H9 (cell line): ENCODE measurements at regions not wholly inside any gene's neighbourhood (a gene's known extent, or its start where the extent isn't known, plus 50 kb on each side); places are given as distances from the start of the nearest gene placed in this dataset.

Experiments used
- DNase-seq: peaks from one replicate; pipeline ENCODE4 v3.0.0-alpha.2; 2017
- H2AFZ ChIP-seq: one replicate; pipeline ENCODE4 v1.6.1; 2013; ENCODE audit warnings: mild to moderate bottlenecking, low read length, control low read depth, moderate library complexity
- H2AK5ac ChIP-seq: 2 replicates; pipeline ENCODE4 v1.6.1; 2013; ENCODE audit warnings: low read length, control low read depth, mixed read lengths; ENCODE audit not compliant: insufficient read length
- H2BK120ac ChIP-seq: one replicate; pipeline ENCODE4 v1.6.1; 2013; ENCODE audit warnings: low read depth, mild to moderate bottlenecking, low read length, control low read depth, inconsistent platforms; ENCODE audit not compliant: poor library complexity, severe bottlenecking
- H2BK12ac ChIP-seq: 2 replicates; pipeline ENCODE4 v1.6.1; 2013; ENCODE audit warnings: low read length, control low read depth, mixed read lengths, low read depth; ENCODE audit not compliant: insufficient read length
- H2BK15ac ChIP-seq: 2 replicates; pipeline ENCODE4 v1.6.1; 2013; ENCODE audit warnings: low read depth, low read length, control low read depth
- H2BK20ac ChIP-seq: one replicate; pipeline ENCODE4 v1.6.1; 2013; ENCODE audit warnings: low read depth, mild to moderate bottlenecking, low read length, control low read depth, inconsistent platforms; ENCODE audit not compliant: poor library complexity, severe bottlenecking
- H2BK5ac ChIP-seq: 2 replicates; pipeline ENCODE4 v1.6.1; 2013; ENCODE audit warnings: low read length, control low read depth, mixed read lengths; ENCODE audit not compliant: insufficient read length
- H3K14ac ChIP-seq: 2 replicates; pipeline ENCODE4 v1.6.1; 2013; ENCODE audit warnings: low read length, control low read depth; ENCODE audit not compliant: insufficient read depth
- H3K18ac ChIP-seq: 2 replicates; pipeline ENCODE4 v1.6.1; 2013; ENCODE audit warnings: low read depth, mild to moderate bottlenecking, mixed read lengths, low read length, control low read depth; ENCODE audit not compliant: insufficient read length
- H3K23ac ChIP-seq: 2 replicates; pipeline ENCODE4 v1.6.1; 2013; ENCODE audit warnings: low read length, control low read depth, mixed read lengths, low read depth; ENCODE audit not compliant: insufficient read length
- H3K23me2 ChIP-seq: 2 replicates; pipeline ENCODE4 v1.6.1; 2013; ENCODE audit warnings: low read depth, mild to moderate bottlenecking, mixed read lengths, low read length, control low read depth; ENCODE audit not compliant: insufficient read length, poor library complexity, severe bottlenecking
- H3K27ac ChIP-seq: 2 replicates; pipeline ENCODE4 v1.5.1; 2013; ENCODE audit warnings: low read length, control low read depth, mixed read lengths, low read depth; ENCODE audit not compliant: insufficient read length
- H3K27me3 ChIP-seq: 2 replicates; pipeline ENCODE4 v1.6.1; 2013; ENCODE audit warnings: low read length, control low read depth, inconsistent platforms; ENCODE audit not compliant: insufficient read depth
- H3K4ac ChIP-seq: 2 replicates; pipeline ENCODE4 v1.6.1; 2013; ENCODE audit warnings: low read depth, mild to moderate bottlenecking, control low read depth, inconsistent platforms, low read length, moderate library complexity
- H3K4me1 ChIP-seq: 2 replicates; pipeline ENCODE4 v1.6.1; 2013; ENCODE audit warnings: low read length, control low read depth, inconsistent platforms; ENCODE audit not compliant: insufficient read depth
- H3K4me2 ChIP-seq: 2 replicates; pipeline ENCODE4 v1.6.1; 2013; ENCODE audit warnings: low read length, control low read depth, mixed read lengths; ENCODE audit not compliant: insufficient read length, insufficient read depth
- H3K56ac ChIP-seq: 2 replicates; pipeline ENCODE4 v1.6.1; 2013; ENCODE audit warnings: low read depth, mild to moderate bottlenecking, mixed read lengths, low read length, control low read depth; ENCODE audit not compliant: insufficient read length
- H3K79me1 ChIP-seq: 2 replicates; pipeline ENCODE4 v1.6.1; 2013; ENCODE audit warnings: low read depth, mild to moderate bottlenecking, moderate library complexity, low read length, control low read depth, inconsistent platforms; ENCODE audit not compliant: insufficient read depth, poor library complexity, severe bottlenecking
- H3K79me2 ChIP-seq: 2 replicates; pipeline ENCODE4 v1.6.1; 2013; ENCODE audit warnings: low read length, control low read depth, inconsistent platforms; ENCODE audit not compliant: insufficient read depth
- H3K9ac ChIP-seq: 2 replicates; pipeline ENCODE4 v1.6.1; 2013; ENCODE audit warnings: low read length, control low read depth, mixed read lengths; ENCODE audit not compliant: insufficient read length; ENCODE audit errors: extremely low read depth
- H3K9me3 ChIP-seq: one replicate; pipeline ENCODE4 v1.6.1; 2013; ENCODE audit warnings: low read depth, low read length, inconsistent platforms; ENCODE audit not compliant: control insufficient read depth
- H3T11ph ChIP-seq: one replicate; pipeline ENCODE4 v1.6.1; 2013; ENCODE audit warnings: mild to moderate bottlenecking, low read length, control low read depth, inconsistent platforms
- H4K20me1 ChIP-seq: one replicate; pipeline ENCODE4 v1.6.1; 2013; ENCODE audit not compliant: control insufficient read depth, insufficient read length, insufficient read depth
- H4K5ac ChIP-seq: 2 replicates; pipeline ENCODE4 v1.6.1; 2013; ENCODE audit warnings: low read depth, mild to moderate bottlenecking, mixed read lengths, low read length, control low read depth; ENCODE audit not compliant: insufficient read length
- H4K8ac ChIP-seq: replicated peaks from 2 replicates; pipeline ENCODE4 v1.6.1; 2013; ENCODE audit warnings: low read length, control low read depth, mixed read lengths, low read depth; ENCODE audit not compliant: insufficient read length
- H4K91ac ChIP-seq: 2 replicates; pipeline ENCODE4 v1.6.1; 2013; ENCODE audit warnings: low read depth, mild to moderate bottlenecking, moderate library complexity, mixed read lengths, low read length, control low read depth; ENCODE audit not compliant: insufficient read length
- H3K27ac Mint-ChIP-seq, 3 experiments: 2 replicates in 2 of 3; 3 replicates in 1 of 3; pipeline ENCODE4 v1.8.0; 2020 to 2021; ENCODE audit warnings: mixed read lengths in 3 of 3, mild to moderate bottlenecking in 1 of 3, moderate library complexity in 1 of 3
- H3K27me3 Mint-ChIP-seq: 2 replicates; pipeline ENCODE4 v1.8.0; 2021; ENCODE audit warnings: low read depth, mild to moderate bottlenecking, moderate library complexity, mixed read lengths
- H3K36me3 Mint-ChIP-seq, 3 experiments: 2 replicates in 2 of 3; 3 replicates in 1 of 3; pipeline ENCODE4 v1.8.0; 2020 to 2021; ENCODE audit warnings: low read depth in 3 of 3, mixed read lengths in 3 of 3; ENCODE audit not compliant: insufficient read depth in 1 of 3
- H3K4me1 Mint-ChIP-seq, 2 experiments: 2 replicates each; pipeline ENCODE4 v1.8.0; 2020; ENCODE audit warnings: mixed read lengths in 2 of 2
- H3K4me3 Mint-ChIP-seq, 2 experiments: 2 replicates in 1 of 2; 3 replicates in 1 of 2; pipeline ENCODE4 v1.8.0; 2020 to 2021; ENCODE audit warnings: mild to moderate bottlenecking in 2 of 2, mixed read lengths in 2 of 2, moderate library complexity in 1 of 2
- H3K9me3 Mint-ChIP-seq, 2 experiments: 2 replicates in 1 of 2; 3 replicates in 1 of 2; pipeline ENCODE4 v1.8.0; 2020; ENCODE audit warnings: mild to moderate bottlenecking in 2 of 2, mixed read lengths in 2 of 2, moderate library complexity in 1 of 2
- CTCF ChIP-seq: fragments of 200-600 bp; sonication (generic); conservative IDR thresholded peaks from 3 replicates; pipeline ENCODE4 v1.8.0; 2021; ENCODE audit warnings: antibody characterized with exemption, mild to moderate bottlenecking
- WGBS: extraction: QIAGEN DNeasy Blood & Tissue Kit; methylation state at CpG from one replicate; pipeline ENCODE4 v1.1.7; 2013; ENCODE audit warnings: missing lambda C conversion rate, low lambda C conversion rate, mixed read lengths; ENCODE audit not compliant: insufficient read length; ENCODE audit errors: extremely low coverage; 5-methylcytosine and 5-hydroxymethylcytosine counted together

- H3K18ac ChIP-seq = no peak overlapping the region
- H2BK5ac ChIP-seq = no peak overlapping the region
- H3K23me2 ChIP-seq = no peaks in the 10 kb centered on the region
- H3K27me3 ChIP-seq = no peaks in the 10 kb centered on the region
- H2AK5ac ChIP-seq = no peak overlapping the region
- H4K91ac ChIP-seq = no peak overlapping the region
- H3K4me1 ChIP-seq = no peaks in the 10 kb centered on the region
- Mint-ChIP-seq H3K9me3 (no peaks in the 10 kb centered on the region), H3K4me3 (no peak overlapping the region; a peak in 1 of 5 replicates), H3K4me1 (peaks cover 2% of the 10 kb centered on the region in 2 experiments; a peak in 1 of 4 replicates), H3K36me3 (no peaks in the 10 kb centered on the region; a peak in 1 of 7 replicates), H3K27ac (no peak overlapping the region), H3K27me3 (no peaks in the 10 kb centered on the region)
- H3K9me3 ChIP-seq = no peaks in the 10 kb centered on the region
- H4K5ac ChIP-seq = no peak overlapping the region
- no peaks in the 10 kb centered on the region for H4K20me1 ChIP-seq
- H2AFZ ChIP-seq = no peak overlapping the region
- no peak for DNase-seq
- no peak overlapping the region for H3K23ac ChIP-seq
- H2BK20ac ChIP-seq = no peak overlapping the region
- no peak overlapping the region for H3T11ph ChIP-seq
- no peak overlapping the region for H4K8ac ChIP-seq
- H2BK12ac ChIP-seq = no peak overlapping the region
- no peak overlapping the region for H3K4ac ChIP-seq
- no peaks in the 10 kb centered on the region for H3K79me1 ChIP-seq
- no peaks in the 10 kb centered on the region for H3K79me2 ChIP-seq
- no peak overlapping the region for H2BK15ac ChIP-seq
- no peak overlapping the region for H3K27ac ChIP-seq
- no peak overlapping the region for H3K9ac ChIP-seq
- H3K4me2 ChIP-seq = no peak overlapping the region
- no peak overlapping the region for H3K56ac ChIP-seq
- WGBS = no CpG with 5 or more reads among the region's 3 CpGs
- no peak overlapping the region for H3K14ac ChIP-seq
- no peak for TF ChIP-seq CTCF
- H2BK120ac ChIP-seq = no peak overlapping the region
Observed at GRCh38 chr4:37760840-37761239, 65.6 kb upstream of the PGM2 start.
